HepG2 (cell line): ENCODE measurements at regions not wholly inside any gene's neighbourhood (a gene's known extent, or its start where the extent isn't known, plus 50 kb on each side); places are given as distances from the start of the nearest gene placed in this dataset.

ENCODE experiments used
- ATAC-seq: fragments of 200-7000 bp; cut with Tn5 transposase; 3 replicates; pipeline ENCODE4 v1.9.1; 2020; ENCODE audit warnings: mild to moderate bottlenecking, moderate library complexity
- BruUV-seq: library from RNA; stranded (reverse); fragments of 400-500 nt; replicated peaks from 2 replicates; lab custom pipeline; 2021; lab: Mats Ljungman, UMichigan
- CTCF ChIA-PET: fragments of 300-600 bp; formaldehyde crosslinking; extraction: SDS; loops from one replicate; lab custom pipeline; 2021; ENCODE audit warnings: low total read pairs, inconsistent platforms, low intra/inter-chr PET ratio; lab: Yijun Ruan, JAX
- POLR2A ChIA-PET: fragments of 350-600 bp; sonication (Branson Sonifier 250); formaldehyde crosslinking; loops from one replicate; lab custom pipeline; 2020; ENCODE audit warnings: antibody characterized with exemption, inconsistent platforms; lab: Yijun Ruan, JAX
- DNase-seq: peaks from one replicate; pipeline ENCODE4 v3.0.0-alpha.2; 2015; ENCODE audit warnings: low spot score
- FAIRE-seq: peaks from 3 replicates; lab custom pipeline; 2011; peaks lifted over from hg19 to GRCh38; lab: Jason Lieb, UNC
- H2AFZ ChIP-seq: one replicate; pipeline ENCODE4 v1.6.1; 2011; ENCODE audit warnings: low read length, inconsistent platforms
- H3K27ac ChIP-seq: fragments of 300-600 bp; 3 replicates; pipeline ENCODE4 v1.8.0; 2011; ENCODE audit warnings: mixed run types, mild to moderate bottlenecking, mixed read lengths, low read length, inconsistent platforms; ENCODE audit not compliant: insufficient read depth; ENCODE audit errors: extremely low read length
- H3K27me3 ChIP-seq, 2 experiments: fragments of 200-600 bp in 1 of 2; 2 replicates in 1 of 2; 3 replicates in 1 of 2; pipeline versions ENCODE4 v1.6.0 to v1.8.0; 2011; ENCODE audit warnings: low read length in 2 of 2, mild to moderate bottlenecking in 2 of 2, moderate library complexity in 2 of 2, inconsistent platforms in 1 of 2; ENCODE audit not compliant: insufficient read depth in 2 of 2, control insufficient read depth in 1 of 2
- H3K36me3 ChIP-seq, 2 experiments: fragments of 200-600 bp in 1 of 2; replicated peaks in 1 of 2; 2 replicates in 1 of 2; 3 replicates in 1 of 2; pipeline versions ENCODE4 v1.5.1 to v1.8.0; 2011; ENCODE audit warnings: low read length in 2 of 2, inconsistent platforms in 1 of 2; ENCODE audit not compliant: insufficient read depth in 2 of 2, control insufficient read depth in 1 of 2
- H3K4me1 ChIP-seq: 2 replicates; pipeline ENCODE4 v1.5.1; 2012; ENCODE audit warnings: low read length, inconsistent platforms; ENCODE audit not compliant: insufficient read depth
- H3K4me2 ChIP-seq: 2 replicates; pipeline ENCODE4 v1.6.0; 2011; ENCODE audit warnings: low read depth, low read length, inconsistent platforms
- H3K4me3 ChIP-seq, 3 experiments: fragments of 200-600 bp in 1 of 3; sonication (generic), shearing (Covaris generic) in 1 of 3; replicated peaks in 1 of 3; 2 replicates each; pipeline ENCODE4 v1.5.1; 2011 to 2016; ENCODE audit warnings: low read length in 3 of 3, inconsistent platforms in 2 of 3, low read depth in 2 of 3, mild to moderate bottlenecking in 2 of 3, control low read depth in 1 of 3, mixed read lengths in 1 of 3; ENCODE audit not compliant: insufficient read depth in 1 of 3
- H3K79me2 ChIP-seq: one replicate; pipeline ENCODE4 v1.6.1; 2011; ENCODE audit warnings: low read length, inconsistent platforms; ENCODE audit not compliant: insufficient read depth
- H3K9ac ChIP-seq: 2 replicates; pipeline ENCODE4 v1.6.0; 2011; ENCODE audit warnings: mild to moderate bottlenecking, low read depth, low read length, inconsistent platforms; ENCODE audit not compliant: insufficient read depth
- H3K9me3 ChIP-seq: 2 replicates; pipeline ENCODE4 v1.5.1; 2012; ENCODE audit warnings: mild to moderate bottlenecking, low read length
- H4K20me1 ChIP-seq: 2 replicates; pipeline ENCODE4 v1.6.0; 2011; ENCODE audit warnings: inconsistent platforms, mild to moderate bottlenecking, low read length, moderate library complexity; ENCODE audit not compliant: insufficient read depth
- AGO1 ChIP-seq: fragments of 200-400 bp; formaldehyde crosslinking; IDR thresholded peaks from 2 replicates; pipeline ENCODE4 v1.6.1; 2017; ENCODE audit warnings: mild to moderate bottlenecking, low read depth, low read length, moderate library complexity; ENCODE audit not compliant: poor library complexity, severe bottlenecking
- FOXA3 ChIP-seq: IDR thresholded peaks from 2 replicates; pipeline ENCODE4 v1.6.1; 2016; ENCODE audit warnings: missing genetic modification reagents, missing compliant biosample characterization
- FOXO1 ChIP-seq: sonication (generic); formaldehyde crosslinking; IDR thresholded peaks from 2 replicates; pipeline ENCODE4 v1.4.0; 2020; ENCODE audit warnings: missing genetic modification reagents
- HNF4G ChIP-seq, 2 experiments: sonication (generic) in 1 of 2; formaldehyde crosslinking in 1 of 2; IDR thresholded peaks; 2 replicates each; pipeline versions ENCODE4 v1.4.0 to v1.6.1; 2011 to 2020; ENCODE audit warnings: borderline replicate concordance in 2 of 2, low read depth in 2 of 2, mild to moderate bottlenecking in 2 of 2, low read length in 1 of 2, missing genetic modification reagents in 1 of 2, moderate library complexity in 1 of 2
- ISL2 ChIP-seq: sonication (generic); formaldehyde crosslinking; IDR thresholded peaks from 2 replicates; pipeline ENCODE4 v1.5.0; 2020; ENCODE audit warnings: missing genetic modification reagents
- LBX2 ChIP-seq: sonication (generic); formaldehyde crosslinking; IDR thresholded peaks from 2 replicates; pipeline ENCODE4 v1.5.0; 2020; ENCODE audit warnings: missing genetic modification reagents, mild to moderate bottlenecking, borderline replicate concordance
- MXD3 ChIP-seq: IDR thresholded peaks from 2 replicates; pipeline ENCODE4 v1.6.1; 2016; ENCODE audit warnings: mild to moderate bottlenecking, missing biosample characterization, missing genetic modification reagents
- NFKBIZ ChIP-seq: IDR thresholded peaks from 2 replicates; pipeline ENCODE4 v1.6.1; 2018; ENCODE audit warnings: missing genetic modification reagents, missing compliant biosample characterization
- PHB2 ChIP-seq: fragments of 450-650 bp; IDR thresholded peaks from 2 replicates; pipeline ENCODE4 v1.6.1; 2018; ENCODE audit not compliant: partially characterized antibody
- RFX5 ChIP-seq: IDR thresholded peaks from 2 replicates; pipeline ENCODE4 v1.6.1; 2011; ENCODE audit warnings: low read depth, low read length, improper control_type of control experiment
- SIX4 ChIP-seq: sonication (generic); formaldehyde crosslinking; IDR thresholded peaks from 2 replicates; pipeline ENCODE4 v1.4.0; 2020; ENCODE audit warnings: missing genetic modification reagents
- WIZ ChIP-seq: sonication (generic); formaldehyde crosslinking; IDR thresholded peaks from 2 replicates; pipeline ENCODE4 v1.5.1; 2020; ENCODE audit warnings: mild to moderate bottlenecking, missing genetic modification reagents
- ZBTB3 ChIP-seq: sonication (generic); formaldehyde crosslinking; IDR thresholded peaks from 2 replicates; pipeline ENCODE4 v1.4.0; 2020; ENCODE audit warnings: low read depth, mild to moderate bottlenecking, moderate library complexity, missing genetic modification reagents, borderline replicate concordance
- ZMYM3 ChIP-seq: sonication (generic); formaldehyde crosslinking; IDR thresholded peaks from 2 replicates; pipeline ENCODE4 v1.5.1; 2020; ENCODE audit warnings: mild to moderate bottlenecking, missing genetic modification reagents
- ZNF460 ChIP-seq: sonication (generic); formaldehyde crosslinking; IDR thresholded peaks from 2 replicates; pipeline ENCODE4 v1.5.1; 2020; ENCODE audit warnings: missing genetic modification reagents, mild to moderate bottlenecking, borderline replicate concordance
- ZNF543 ChIP-seq: sonication (generic); formaldehyde crosslinking; IDR thresholded peaks from 2 replicates; pipeline ENCODE4 v1.4.0; 2020; ENCODE audit warnings: mild to moderate bottlenecking, missing genetic modification reagents
- ZNF670 ChIP-seq: sonication (generic); formaldehyde crosslinking; IDR thresholded peaks from 2 replicates; pipeline ENCODE4 v1.8.0; 2022; ENCODE audit warnings: mild to moderate bottlenecking, missing genetic modification reagents, borderline replicate concordance
- ZNF790 ChIP-seq: sonication (generic); formaldehyde crosslinking; IDR thresholded peaks from 2 replicates; pipeline ENCODE4 v1.8.0; 2022; ENCODE audit warnings: missing genetic modification reagents, mild to moderate bottlenecking, borderline replicate concordance
- ZNF850 ChIP-seq: sonication (generic); formaldehyde crosslinking; conservative IDR thresholded peaks from 2 replicates; pipeline ENCODE4 v1.9.0; 2021; ENCODE audit warnings: mild to moderate bottlenecking, missing genetic modification reagents
- WGBS: methylation state at CpG from one replicate; pipeline ENCODE4 v1.1.6; 2017; ENCODE audit warnings: low lambda C conversion rate; 5-methylcytosine and 5-hydroxymethylcytosine counted together
- in situ Hi-C: cut with HindIII; loops from 2 replicates; pipeline ENCODE4 v1.10.0; 2017; ENCODE audit warnings: low pct_unique_long_range_greater_than_20kb; ENCODE audit not compliant: extremely low pct_ligation_motif_present
- intact Hi-C: fragments of 100-400 bp; cut with micrococcal nuclease; formaldehyde crosslinking; loops from one replicate; pipeline ENCODE4 v1.10.0; 2022; ENCODE audit not compliant: unreplicated experiment
- TF ChIP-seq, protein P1 (sequence below): IDR thresholded peaks from 2 replicates; pipeline ENCODE4 v1.6.1; 2016; ENCODE audit warnings: low read depth, control low read depth

- TF ChIP-seq, protein P1, sequence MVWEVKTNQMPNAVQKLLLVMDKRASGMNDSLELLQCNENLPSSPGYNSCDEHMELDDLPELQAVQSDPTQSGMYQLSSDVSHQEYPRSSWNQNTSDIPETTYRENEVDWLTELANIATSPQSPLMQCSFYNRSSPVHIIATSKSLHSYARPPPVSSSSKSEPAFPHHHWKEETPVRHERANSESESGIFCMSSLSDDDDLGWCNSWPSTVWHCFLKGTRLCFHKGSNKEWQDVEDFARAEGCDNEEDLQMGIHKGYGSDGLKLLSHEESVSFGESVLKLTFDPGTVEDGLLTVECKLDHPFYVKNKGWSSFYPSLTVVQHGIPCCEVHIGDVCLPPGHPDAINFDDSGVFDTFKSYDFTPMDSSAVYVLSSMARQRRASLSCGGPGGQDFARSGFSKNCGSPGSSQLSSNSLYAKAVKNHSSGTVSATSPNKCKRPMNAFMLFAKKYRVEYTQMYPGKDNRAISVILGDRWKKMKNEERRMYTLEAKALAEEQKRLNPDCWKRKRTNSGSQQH (CRISPR knock-in tag): no peak
- TF ChIP-seq LBX2 (CRISPR knock-in tag): no peak
- TF ChIP-seq FOXA3 (CRISPR knock-in tag): no peak
- TF ChIP-seq, all 625 proteins: peak for 0
These were observed 508.2 kb downstream of the CDK5RAP2 start (continued) for GRCh38 chr9:120071760-120072159.

GRCh38 chr9:120066315-120066714 lies 513.7 kb downstream of the CDK5RAP2 start:
- CTCF ChIA-PET: no interaction called here

More at GRCh38 chr9:120066315-120066714, 513.7 kb downstream of the CDK5RAP2 start:
- POLR2A ChIA-PET: no interaction called here
- H4K20me1 ChIP-seq: no peaks in the 10 kb centered on the region
- no peaks in the 10 kb centered on the region for H3K9me3 ChIP-seq
- TF ChIP-seq HNF4G (IDR thresholded peaks at IDR 0.05; ENCODE audit: borderline replicate concordance, low read depth, low read length): no peak
- TF ChIP-seq HNF4G (CRISPR knock-in tag; IDR thresholded peaks at IDR 0.05; ENCODE audit: borderline replicate concordance, low read depth): no peak
- TF ChIP-seq FOXO1 (CRISPR knock-in tag): no peak
- no peak for TF ChIP-seq ZNF850
- TF ChIP-seq AGO1: no peak
- no peak for TF ChIP-seq ZNF790
- TF ChIP-seq PHB2: no peak
- TF ChIP-seq MXD3 (CRISPR knock-in tag): no peak
- no peak for TF ChIP-seq ZNF460 (CRISPR knock-in tag)
- no peak for TF ChIP-seq WIZ (CRISPR knock-in tag)
- no peak for TF ChIP-seq ZNF670 (CRISPR knock-in tag)
- no peak for TF ChIP-seq RFX5
- no peak for TF ChIP-seq NFKBIZ
- no peak for TF ChIP-seq ISL2 (CRISPR knock-in tag)
- TF ChIP-seq ZMYM3: no peak
- no peak for TF ChIP-seq ZBTB3 (CRISPR knock-in tag)
- TF ChIP-seq ZNF543 (CRISPR knock-in tag): no peak
- TF ChIP-seq SIX4: no peak
- H3K27me3 ChIP-seq: 0 out of 5 replicates have a peak, but pooled peaks cover 0 to 3% of the 10 kb centered on the region in 2 experiments
- WGBS: 3% methylated on average over 3 of the region's 3 CpGs
- in situ Hi-C loops (no loop called here), intact Hi-C loops (no loop called here)
- no peaks in the 10 kb centered on the region for H3K4me1 ChIP-seq
- H3K27ac ChIP-seq: no peak overlapping the region
- H3K79me2 ChIP-seq: no peaks in the 10 kb centered on the region
- no peak overlapping the region for H3K9ac ChIP-seq
- DNase-seq (no peak), ATAC-seq (no peak), FAIRE-seq (no peak)
- H3K36me3 ChIP-seq: no peaks in the 10 kb centered on the region
- no peak overlapping the region for H2AFZ ChIP-seq
- H3K4me3 ChIP-seq: no peak overlapping the region
- no peak overlapping the region for H3K4me2 ChIP-seq
- no TSS peak for BruUV-seq
